ENCODE measurements at regions not wholly inside any gene's neighbourhood (a gene's known extent, or its start where the extent isn't known, plus 50 kb on each side); places are given as distances from the start of the nearest gene placed in this dataset.

DNA sequence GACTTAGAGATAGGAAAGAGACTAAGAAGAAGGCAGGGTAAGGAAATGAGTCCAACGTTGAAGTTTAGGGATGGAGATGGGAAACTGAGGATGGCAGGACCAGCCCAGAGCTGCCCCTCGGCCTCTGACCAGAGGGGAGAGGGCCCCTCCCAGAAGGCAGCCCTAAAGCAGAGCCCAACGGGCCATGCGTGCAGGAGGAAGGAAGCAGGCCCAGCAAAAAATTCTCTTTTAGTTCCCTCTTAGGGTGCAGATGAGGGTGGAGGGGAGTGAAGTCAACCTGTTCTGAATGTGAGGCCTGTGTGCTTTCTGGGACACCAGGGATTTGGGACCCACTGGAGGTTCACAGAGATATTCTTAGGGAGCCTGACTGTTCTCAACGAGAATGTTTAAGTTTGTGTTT is 225.4 kb downstream of the RHOU start:
- no peak for TF ChIP-seq ZFX (IDR thresholded peaks at IDR 0.05)
- no peak overlapping the region for H3K27ac ChIP-seq

DNA sequence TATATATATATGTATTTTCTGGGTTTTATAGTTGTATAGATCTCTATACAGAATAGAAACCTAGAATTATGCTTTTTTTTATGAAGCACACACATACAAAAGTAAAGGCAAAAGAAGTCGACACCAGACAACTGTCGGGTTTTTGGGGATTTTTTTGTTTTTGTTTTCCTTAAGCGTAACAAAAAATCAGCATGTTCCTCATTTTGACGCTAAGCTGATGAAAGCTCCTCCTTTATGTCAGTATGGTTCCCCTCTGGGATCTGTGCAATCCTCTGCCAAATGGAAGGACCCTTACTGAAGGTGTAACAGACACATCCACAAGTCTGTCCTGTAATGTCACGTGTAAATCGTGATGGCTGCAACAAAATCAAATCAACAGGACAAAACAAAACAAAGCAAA is 226.2 kb downstream of the RHOU start:
- H3K27ac ChIP-seq: no peak overlapping the region
- TF ChIP-seq ZFX (IDR thresholded peaks at IDR 0.05): no peak
- TF ChIP-seq CTCF (conservative IDR thresholded peaks at IDR 0.05): no peak

DNA sequence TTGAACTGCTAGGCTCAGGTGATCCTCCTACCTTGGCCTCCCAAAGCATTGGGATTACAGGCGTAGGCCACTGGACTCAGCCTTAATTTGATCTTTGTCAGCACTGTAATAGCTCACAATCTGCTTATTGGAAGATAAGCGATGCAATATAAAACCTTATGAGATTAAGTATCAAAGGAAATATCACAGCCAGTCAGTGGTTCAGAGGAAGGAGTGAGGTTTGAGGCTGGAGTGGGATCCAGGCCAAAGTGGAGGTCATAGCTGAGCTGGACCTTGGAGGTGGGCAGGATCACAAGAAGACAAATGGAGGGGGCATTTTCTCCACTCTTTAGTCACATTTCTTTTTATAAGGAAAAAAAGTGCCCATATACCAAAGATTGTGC is 228.5 kb downstream of the RHOU start:
- H3K27ac ChIP-seq: no peak overlapping the region
- no peak for TF ChIP-seq CTCF (conservative IDR thresholded peaks at IDR 0.05)
- no peak for TF ChIP-seq ZFX (IDR thresholded peaks at IDR 0.05)

GRCh38 chr1:228964178-228965089 is 229.2 kb downstream of the RHOU start:
- no peak overlapping the region for H3K27ac ChIP-seq

DNA sequence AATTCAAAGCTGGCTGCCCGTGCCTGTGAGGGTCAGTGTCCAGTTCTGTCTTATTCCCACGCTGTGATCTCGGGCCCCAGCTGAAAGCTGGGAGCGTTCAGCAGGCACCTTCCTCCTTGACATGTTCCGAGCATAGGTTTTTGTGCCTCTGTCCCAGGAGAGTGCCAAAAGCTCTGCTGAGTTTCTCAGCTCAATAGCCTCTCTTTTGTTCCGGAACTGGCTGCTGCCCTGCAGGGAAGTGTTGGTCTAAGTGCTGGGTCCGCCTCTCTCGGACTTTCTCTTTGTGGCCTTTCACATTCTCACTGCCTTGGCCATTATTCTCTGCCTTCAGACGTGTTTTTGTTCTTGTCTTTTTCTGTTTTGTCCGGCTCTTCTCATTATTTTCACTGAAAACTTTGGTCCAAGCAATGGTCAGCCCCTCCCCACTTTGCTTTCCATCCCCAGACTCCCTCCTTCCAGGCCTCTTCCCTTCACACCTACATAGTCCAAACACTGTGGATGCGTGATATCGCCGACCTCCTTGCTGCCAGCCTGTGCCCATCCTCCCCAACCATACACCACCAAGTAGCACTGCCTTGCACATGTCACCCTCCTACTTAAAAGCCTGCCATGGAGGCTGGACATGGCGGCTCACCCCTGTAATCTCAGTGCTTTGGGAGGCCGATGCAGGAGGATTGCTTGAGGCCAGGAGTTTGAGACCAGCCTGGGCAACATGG is 233.8 kb downstream of the RHOU start:
- H3K27ac ChIP-seq: no peak overlapping the region
- TF ChIP-seq CTCF (conservative IDR thresholded peaks at IDR 0.05): no peak
- no peak for TF ChIP-seq ZFX (IDR thresholded peaks at IDR 0.05)

More at GRCh38 chr1:228964178-228965089, 229.2 kb downstream of the RHOU start:
- no peak for TF ChIP-seq ZFX (IDR thresholded peaks at IDR 0.05)
- TF ChIP-seq CTCF (conservative IDR thresholded peaks at IDR 0.05): no peak

GRCh38 chr1:228969953-228970800 is 234.9 kb downstream of the RHOU start:
- no peak for TF ChIP-seq ZFX (IDR thresholded peaks at IDR 0.05)
- no peak for TF ChIP-seq CTCF (conservative IDR thresholded peaks at IDR 0.05)
- no peak overlapping the region for H3K27ac ChIP-seq

- H3K27ac ChIP-seq: no peak overlapping the region
- TF ChIP-seq ZFX (IDR thresholded peaks at IDR 0.05) (no peak), CTCF (conservative IDR thresholded peaks at IDR 0.05) (no peak)
Measured at GRCh38 chr1:228972576-228972975, 237.3 kb downstream of the RHOU start.

Data from C4-2B (cell line).